BE2C (cell line): ENCODE measurements at regions not wholly inside any gene's neighbourhood (a gene's known extent, or its start where the extent isn't known, plus 50 kb on each side); places are given as distances from the start of the nearest gene placed in this dataset.

ENCODE experiments used
- DNase-seq: peaks from one replicate; pipeline ENCODE4 v3.0.0-alpha.2; 2020
- H3K27me3 ChIP-seq: fragments of 250-450 bp; sonication (Bioruptor Pico); 2 replicates; pipeline ENCODE4 v1.5.1; 2020; ENCODE audit warnings: mild to moderate bottlenecking
- H3K36me3 ChIP-seq: fragments of 250-450 bp; sonication (Bioruptor Pico); 2 replicates; pipeline ENCODE4 v1.5.1; 2020; ENCODE audit warnings: mild to moderate bottlenecking
- H3K4me1 ChIP-seq: fragments of 250-450 bp; sonication (Bioruptor Pico); 2 replicates; pipeline ENCODE4 v1.5.1; 2020
- H3K4me3 ChIP-seq: 2 replicates; pipeline ENCODE4 v1.5.1; 2011; ENCODE audit warnings: low read depth, low read length
- H3K9me3 ChIP-seq: fragments of 250-450 bp; sonication (Bioruptor Pico); 2 replicates; pipeline ENCODE4 v1.5.1; 2020
- TF ChIP-seq, protein P1 (sequence below): IDR thresholded peaks from 2 replicates; pipeline ENCODE4 v1.5.1; 2012; ENCODE audit warnings: mild to moderate bottlenecking, low read depth, low read length

DNA sequence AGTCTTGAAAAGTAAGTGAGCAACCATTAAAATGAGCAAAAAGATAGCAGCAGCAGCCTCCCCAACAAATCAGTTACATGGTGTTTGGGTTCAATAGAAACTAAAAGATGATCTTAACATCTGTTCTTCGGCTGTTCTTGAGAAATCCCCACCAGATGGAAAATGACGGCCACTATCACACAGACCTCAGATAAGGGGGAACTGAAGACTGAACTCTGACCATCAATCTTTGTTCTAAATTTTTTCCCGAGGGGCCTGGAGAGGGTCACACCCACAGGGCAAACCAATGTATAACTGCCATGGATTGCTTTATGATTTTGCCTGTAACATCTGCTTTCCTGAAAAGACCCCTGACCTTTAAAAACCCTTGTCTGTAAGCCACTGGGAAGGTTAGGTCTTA is 624.8 kb upstream of the KIRREL3 start:
- Histone ChIP-seq H3K27me3 (no peaks in the 10 kb centered on the region), H3K4me1 (no peaks in the 10 kb centered on the region), H3K9me3 (no peaks in the 10 kb centered on the region), H3K4me3 (no peak overlapping the region), H3K36me3 (no peaks in the 10 kb centered on the region)
- no peak for DNase-seq
- TF ChIP-seq, protein P1, sequence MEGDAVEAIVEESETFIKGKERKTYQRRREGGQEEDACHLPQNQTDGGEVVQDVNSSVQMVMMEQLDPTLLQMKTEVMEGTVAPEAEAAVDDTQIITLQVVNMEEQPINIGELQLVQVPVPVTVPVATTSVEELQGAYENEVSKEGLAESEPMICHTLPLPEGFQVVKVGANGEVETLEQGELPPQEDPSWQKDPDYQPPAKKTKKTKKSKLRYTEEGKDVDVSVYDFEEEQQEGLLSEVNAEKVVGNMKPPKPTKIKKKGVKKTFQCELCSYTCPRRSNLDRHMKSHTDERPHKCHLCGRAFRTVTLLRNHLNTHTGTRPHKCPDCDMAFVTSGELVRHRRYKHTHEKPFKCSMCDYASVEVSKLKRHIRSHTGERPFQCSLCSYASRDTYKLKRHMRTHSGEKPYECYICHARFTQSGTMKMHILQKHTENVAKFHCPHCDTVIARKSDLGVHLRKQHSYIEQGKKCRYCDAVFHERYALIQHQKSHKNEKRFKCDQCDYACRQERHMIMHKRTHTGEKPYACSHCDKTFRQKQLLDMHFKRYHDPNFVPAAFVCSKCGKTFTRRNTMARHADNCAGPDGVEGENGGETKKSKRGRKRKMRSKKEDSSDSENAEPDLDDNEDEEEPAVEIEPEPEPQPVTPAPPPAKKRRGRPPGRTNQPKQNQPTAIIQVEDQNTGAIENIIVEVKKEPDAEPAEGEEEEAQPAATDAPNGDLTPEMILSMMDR, result no peak

DNA sequence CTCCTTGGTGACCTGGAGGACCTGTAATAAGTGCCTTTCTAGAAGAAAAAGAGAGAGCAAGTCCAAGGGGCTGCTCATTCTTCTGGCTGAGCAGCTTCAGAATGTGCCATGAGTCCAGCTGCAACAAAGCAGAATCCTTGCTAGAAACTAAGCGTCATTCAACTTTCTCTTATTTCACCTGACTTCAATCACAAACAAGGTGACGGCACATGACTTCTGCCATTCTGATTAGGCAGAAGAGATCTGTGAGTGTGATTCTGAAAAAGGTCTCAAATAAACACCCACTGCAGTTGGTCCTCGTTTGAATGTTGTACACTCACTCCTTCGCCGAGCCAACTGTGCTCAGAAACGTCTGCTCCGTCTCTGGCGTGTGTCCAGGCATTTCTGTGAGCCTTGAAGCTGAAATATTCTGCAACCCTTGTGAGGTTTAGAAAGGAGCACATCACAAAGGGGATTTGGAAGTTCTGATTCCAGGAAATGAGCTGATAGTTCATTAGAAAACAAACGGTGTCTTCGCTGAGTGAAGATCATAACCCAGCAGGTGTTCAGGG is 623.8 kb upstream of the KIRREL3 start:
- no peaks in the 10 kb centered on the region for H3K9me3 ChIP-seq
- H3K36me3 ChIP-seq, result no peaks in the 10 kb centered on the region
- no peak overlapping the region for H3K4me3 ChIP-seq
- no peaks in the 10 kb centered on the region for H3K27me3 ChIP-seq
- TF ChIP-seq, protein P1, result no peak
- no peaks in the 10 kb centered on the region for H3K4me1 ChIP-seq
- DNase-seq, result no peak

DNA sequence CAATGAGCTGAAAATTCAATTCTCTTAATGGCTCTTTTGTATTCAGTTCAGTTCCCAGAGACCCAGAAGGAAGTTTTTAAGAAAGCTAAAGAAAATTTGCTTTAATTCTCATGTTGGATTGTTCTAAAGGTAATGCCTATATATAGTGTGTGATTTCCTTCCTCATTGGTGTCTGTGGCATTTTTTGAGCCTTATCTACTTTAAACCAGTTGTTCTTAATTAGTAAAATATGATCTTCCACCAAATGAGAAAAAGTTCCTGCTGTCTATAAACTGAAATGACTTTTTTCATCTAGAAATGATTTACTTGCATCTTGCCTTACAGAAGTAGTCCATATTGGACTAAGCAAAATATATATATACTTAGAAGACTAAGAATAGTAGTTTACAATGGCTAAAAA is 622.1 kb upstream of the KIRREL3 start:
- H3K36me3 ChIP-seq, result no peaks in the 10 kb centered on the region
- TF ChIP-seq, protein P1, result no peak
- H3K9me3 ChIP-seq, result no peaks in the 10 kb centered on the region

DNA sequence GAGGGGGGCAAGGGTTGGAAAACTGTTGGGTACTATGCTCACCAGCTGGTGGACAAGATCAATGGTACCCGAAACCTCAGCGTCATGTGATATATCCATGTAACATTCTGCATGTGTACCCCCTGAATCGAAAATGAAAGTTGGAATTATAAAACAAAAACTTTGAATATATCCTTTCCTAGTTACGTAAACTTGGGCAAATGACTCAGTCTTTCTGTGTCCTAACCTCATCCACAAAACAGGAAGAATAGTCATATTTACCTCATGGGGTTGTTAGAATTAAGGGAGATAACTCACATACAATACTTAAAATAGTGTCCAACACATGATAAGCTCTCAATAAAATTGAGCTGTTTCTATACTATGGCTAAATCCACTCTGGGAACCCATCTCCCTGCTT is 620.1 kb upstream of the KIRREL3 start:
- Histone ChIP-seq H3K27me3 (no peaks in the 10 kb centered on the region), H3K4me1 (no peaks in the 10 kb centered on the region), H3K9me3 (no peaks in the 10 kb centered on the region), H3K36me3 (no peaks in the 10 kb centered on the region), H3K4me3 (no peak overlapping the region)
- no peak for DNase-seq
- TF ChIP-seq, protein P1, result no peak

More for the DNA sequence above, 622.1 kb upstream of the KIRREL3 start:
- no peaks in the 10 kb centered on the region for H3K27me3 ChIP-seq
- no peak for DNase-seq
- no peaks in the 10 kb centered on the region for H3K4me1 ChIP-seq
- H3K4me3 ChIP-seq, result no peak overlapping the region

DNA sequence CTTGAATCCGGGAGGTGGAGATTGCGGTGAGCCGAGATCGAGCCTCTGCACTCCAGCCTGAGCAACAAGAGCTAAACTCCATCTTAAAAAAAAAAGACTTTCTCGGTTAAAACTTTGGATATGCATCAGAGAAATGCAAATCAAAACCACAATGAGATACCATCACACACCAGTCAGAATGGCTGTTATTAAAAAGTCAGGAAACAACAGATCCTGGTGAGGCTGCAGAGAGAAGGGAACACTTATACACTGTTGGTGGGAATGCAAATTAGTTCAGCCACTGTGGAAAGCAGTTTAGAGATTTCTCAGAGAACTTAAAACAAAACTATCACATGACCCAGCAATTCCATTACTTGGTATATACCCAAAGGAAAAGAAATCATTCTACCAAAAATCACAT is 619.4 kb upstream of the KIRREL3 start:
- DNase-seq, result no peak
- no peaks in the 10 kb centered on the region for H3K27me3 ChIP-seq
- no peaks in the 10 kb centered on the region for H3K36me3 ChIP-seq
- TF ChIP-seq, protein P1, result no peak
- no peak overlapping the region for H3K4me3 ChIP-seq
- H3K4me1 ChIP-seq, result no peaks in the 10 kb centered on the region
- no peaks in the 10 kb centered on the region for H3K9me3 ChIP-seq

DNA sequence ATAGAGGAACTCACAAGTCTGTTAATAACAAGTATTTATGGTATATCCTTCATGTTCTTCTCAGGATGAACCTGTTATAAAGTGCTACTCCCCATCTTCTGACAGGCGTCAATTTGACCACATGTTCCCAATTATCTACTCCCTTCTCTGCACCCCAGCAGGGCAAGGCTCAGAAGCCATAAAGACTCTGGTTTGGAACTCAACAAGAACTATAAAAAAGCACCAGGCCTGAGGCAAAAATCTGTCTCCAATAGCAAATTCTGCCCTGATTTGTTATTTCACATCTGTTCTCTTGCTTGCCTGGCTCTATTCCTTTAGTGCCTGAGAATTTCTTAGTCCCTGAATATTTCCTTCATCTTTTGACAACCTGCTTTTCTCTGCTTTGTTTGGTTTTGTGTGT is 618.2 kb upstream of the KIRREL3 start:
- no peak overlapping the region for H3K4me3 ChIP-seq
- no peaks in the 10 kb centered on the region for H3K4me1 ChIP-seq
- DNase-seq, result no peak
- TF ChIP-seq, protein P1, result no peak
- H3K27me3 ChIP-seq, result no peaks in the 10 kb centered on the region
- no peaks in the 10 kb centered on the region for H3K36me3 ChIP-seq
- H3K9me3 ChIP-seq, result no peaks in the 10 kb centered on the region
